Left lung (tissue), 4 donors: ENCODE measurements at regions not wholly inside any gene's neighbourhood (a gene's known extent, or its start where the extent isn't known, plus 50 kb on each side); places are given as distances from the start of the nearest gene placed in this dataset.

Experiments used
- ATAC-seq: fragments of 200-7000 bp; cut with Tn5 transposase; one replicate; pipeline ENCODE4 v1.9.1; 2020; ENCODE audit warnings: moderate library complexity
- DNase-seq, 4 donors: peaks; one replicate each; pipeline ENCODE4 v3.0.0-alpha.2; 2013 to 2020
- H3K27ac ChIP-seq, 2 donors: fragments of 200-600 bp; sonication (generic) in 1 of 2; one replicate each; pipeline versions ENCODE4 v1.5.0 to v1.8.0; 2020 to 2021
- H3K27me3 ChIP-seq, 2 donors: fragments of 200-600 bp; sonication (generic) in 1 of 2; one replicate each; pipeline versions ENCODE4 v1.5.0 to v1.8.0; 2020 to 2021
- H3K36me3 ChIP-seq, 2 donors: fragments of 200-600 bp; sonication (generic) in 1 of 2; one replicate each; pipeline versions ENCODE4 v1.5.0 to v1.8.0; 2020 to 2021
- H3K4me1 ChIP-seq, 2 donors: fragments of 200-600 bp; one replicate each; pipeline ENCODE4 v1.8.0; 2021
- H3K4me3 ChIP-seq, 2 donors: fragments of 200-600 bp; sonication (generic) in 1 of 2; one replicate each; pipeline versions ENCODE4 v1.5.0 to v1.8.0; 2020 to 2021; ENCODE audit warnings: mild to moderate bottlenecking in 1 of 2
- H3K9me3 ChIP-seq, 2 donors: fragments of 200-600 bp; sonication (generic) in 1 of 2; one replicate each; pipeline versions ENCODE4 v1.5.0 to v1.8.0; 2020 to 2021
- intact Hi-C, 2 donors: fragments of 100-400 bp; cut with DNase I; formaldehyde crosslinking; loops; one replicate each; pipeline versions ENCODE4 v1.11.2 to v1.14.2; 2022
- TF ChIP-seq, protein P1 (sequence below), 2 donors: fragments of 200-600 bp; sonication (generic) in 1 of 2; IDR thresholded peaks; one replicate each; pipeline versions ENCODE4 v1.5.0 to v1.8.0; 2021; ENCODE audit warnings: antibody characterized with exemption in 2 of 2
- donor health status: DM: no; HTN: yes; CAD: no.
- donor health status: DM: no; HTN: no; CAD: no.

DNA sequence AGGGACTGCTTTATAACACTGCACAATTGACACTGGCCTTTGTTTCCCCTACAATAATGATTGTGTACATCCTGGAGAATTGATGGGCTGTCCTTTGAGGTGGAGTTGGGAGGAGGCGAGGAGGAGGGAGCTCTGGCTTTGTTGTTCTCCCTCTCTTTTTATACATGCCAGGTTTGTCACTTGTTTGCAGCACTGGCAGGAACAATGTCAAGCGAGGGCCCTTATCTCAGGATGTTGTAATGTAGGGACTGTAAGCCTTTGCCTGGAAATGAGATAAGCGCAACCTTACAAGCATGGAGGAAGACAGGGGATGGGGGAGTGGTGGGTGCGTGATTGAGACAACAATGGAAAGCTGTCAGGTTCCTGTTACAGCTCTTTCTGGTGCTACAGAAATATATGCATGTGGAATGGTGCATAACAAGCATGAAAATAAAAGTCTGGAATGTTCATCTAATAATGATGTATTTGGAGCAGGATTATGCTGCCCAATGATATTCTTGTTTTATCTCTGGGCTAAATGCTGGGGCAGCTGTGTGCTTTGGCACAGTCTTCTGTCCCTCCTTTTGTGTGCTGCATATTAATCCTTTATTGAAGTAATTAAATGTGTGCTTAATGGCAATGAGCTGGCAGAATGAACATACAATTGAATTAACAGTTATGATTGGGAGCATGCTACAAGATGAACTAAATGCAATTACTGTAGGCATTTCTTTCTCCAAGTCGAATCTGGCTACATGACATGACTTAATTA is 294.4 kb downstream of the GPAT3 start:
- TF ChIP-seq, protein P1, sequence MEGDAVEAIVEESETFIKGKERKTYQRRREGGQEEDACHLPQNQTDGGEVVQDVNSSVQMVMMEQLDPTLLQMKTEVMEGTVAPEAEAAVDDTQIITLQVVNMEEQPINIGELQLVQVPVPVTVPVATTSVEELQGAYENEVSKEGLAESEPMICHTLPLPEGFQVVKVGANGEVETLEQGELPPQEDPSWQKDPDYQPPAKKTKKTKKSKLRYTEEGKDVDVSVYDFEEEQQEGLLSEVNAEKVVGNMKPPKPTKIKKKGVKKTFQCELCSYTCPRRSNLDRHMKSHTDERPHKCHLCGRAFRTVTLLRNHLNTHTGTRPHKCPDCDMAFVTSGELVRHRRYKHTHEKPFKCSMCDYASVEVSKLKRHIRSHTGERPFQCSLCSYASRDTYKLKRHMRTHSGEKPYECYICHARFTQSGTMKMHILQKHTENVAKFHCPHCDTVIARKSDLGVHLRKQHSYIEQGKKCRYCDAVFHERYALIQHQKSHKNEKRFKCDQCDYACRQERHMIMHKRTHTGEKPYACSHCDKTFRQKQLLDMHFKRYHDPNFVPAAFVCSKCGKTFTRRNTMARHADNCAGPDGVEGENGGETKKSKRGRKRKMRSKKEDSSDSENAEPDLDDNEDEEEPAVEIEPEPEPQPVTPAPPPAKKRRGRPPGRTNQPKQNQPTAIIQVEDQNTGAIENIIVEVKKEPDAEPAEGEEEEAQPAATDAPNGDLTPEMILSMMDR (IDR thresholded peaks at IDR 0.05) = no peak
- ATAC-seq (no peak), DNase-seq (no peak)
- intact Hi-C loops = no loop called here
- Histone ChIP-seq H3K4me1 (no peaks in the 10 kb centered on the region), H3K4me3 (no peak overlapping the region), H3K36me3 (no peaks in the 10 kb centered on the region), H3K27me3 (no peaks in the 10 kb centered on the region), H3K27ac (no peak overlapping the region), H3K9me3 (peaks cover 0 to 5% of the 10 kb centered on the region in 2 donors)

DNA sequence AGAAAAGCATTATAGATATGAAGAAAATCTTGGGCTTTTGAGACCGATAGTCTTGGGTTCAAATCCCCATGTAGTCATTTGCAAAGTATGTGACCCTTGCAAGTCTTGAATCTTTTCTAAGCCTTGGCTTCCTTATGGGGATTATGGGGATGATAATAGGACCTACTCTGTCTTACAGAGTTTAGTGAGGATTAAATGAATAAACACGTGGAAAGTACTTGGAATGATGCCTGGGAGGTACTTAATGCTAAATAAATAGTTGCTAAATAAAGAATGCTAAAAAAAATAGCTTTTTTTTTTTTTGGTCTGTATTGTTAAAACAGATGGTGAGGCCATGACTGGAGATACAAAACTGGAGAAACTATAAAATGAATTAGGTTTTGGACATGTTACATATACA is 292.7 kb downstream of the GPAT3 start:
- H3K36me3 ChIP-seq = no peaks in the 10 kb centered on the region
- ATAC-seq = no peak

DNA sequence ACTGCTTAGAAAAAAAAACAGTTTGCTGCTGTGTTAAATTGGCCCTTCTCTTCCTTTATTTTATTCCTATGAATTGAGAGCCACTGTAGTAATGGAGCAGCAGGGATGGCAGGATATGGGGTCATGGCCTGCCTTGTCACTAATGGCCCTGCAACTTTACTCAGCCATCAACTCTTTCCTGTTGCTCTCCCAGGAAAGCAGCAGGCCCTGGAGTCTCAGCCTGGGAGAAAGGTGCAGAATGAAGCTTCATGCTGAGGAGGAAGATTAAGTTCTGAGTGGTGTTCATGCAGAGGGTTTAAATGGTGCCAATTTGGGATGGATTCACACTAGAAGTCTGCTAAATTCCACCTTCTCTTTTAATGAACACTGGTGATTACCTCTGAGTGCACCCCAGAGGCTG is 285.6 kb downstream of the GPAT3 start:
- intact Hi-C loops = no loop called here
- H3K4me3 ChIP-seq = no peak overlapping the region
- no peak for ATAC-seq
- H3K27ac ChIP-seq = no peak overlapping the region
- peaks cover 0 to 41% of the 10 kb centered on the region in 2 donors for H3K9me3 ChIP-seq
- H3K36me3 ChIP-seq = no peaks in the 10 kb centered on the region
- no peaks in the 10 kb centered on the region for H3K27me3 ChIP-seq
- TF ChIP-seq, protein P1 (IDR thresholded peaks at IDR 0.05) = no peak
- no peak for DNase-seq
- no peaks in the 10 kb centered on the region for H3K4me1 ChIP-seq

More for the DNA sequence above, 292.7 kb downstream of the GPAT3 start:
- TF ChIP-seq, protein P1 (IDR thresholded peaks at IDR 0.05) = no peak
- H3K27ac ChIP-seq = no peak overlapping the region
- DNase-seq = no peak
- no peaks in the 10 kb centered on the region for H3K27me3 ChIP-seq
- no peak overlapping the region for H3K4me3 ChIP-seq
- peaks cover 0 to 8% of the 10 kb centered on the region in 2 donors for H3K9me3 ChIP-seq
- intact Hi-C loops = no loop called here
- H3K4me1 ChIP-seq = no peaks in the 10 kb centered on the region

DNA sequence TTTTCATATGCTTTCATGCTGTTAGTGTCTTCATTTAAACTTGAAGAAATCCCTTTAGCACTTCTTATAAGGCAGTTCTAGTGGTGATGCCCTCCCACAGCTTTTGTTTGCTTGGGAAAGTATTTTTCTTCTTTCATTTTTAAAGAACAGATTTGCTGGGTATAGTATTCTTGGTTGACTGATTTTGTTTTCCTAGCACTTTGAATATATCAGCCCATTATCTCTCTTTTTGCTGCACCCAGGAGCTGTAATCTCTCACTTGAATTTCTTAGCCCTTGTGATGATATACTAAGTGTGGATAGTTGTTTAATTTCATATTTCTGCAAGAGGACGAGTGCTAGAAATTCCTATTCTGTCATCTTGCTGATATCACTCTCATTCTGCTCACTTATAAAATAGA is 283.7 kb downstream of the GPAT3 start:
- Histone ChIP-seq H3K36me3 (no peaks in the 10 kb centered on the region), H3K27ac (no peak overlapping the region), H3K4me3 (no peak overlapping the region), H3K27me3 (no peaks in the 10 kb centered on the region), H3K9me3 (peaks cover 0 to 34% of the 10 kb centered on the region in 2 donors), H3K4me1 (no peaks in the 10 kb centered on the region)
- ATAC-seq (no peak), DNase-seq (no peak)
- TF ChIP-seq, protein P1 (IDR thresholded peaks at IDR 0.05) = no peak
- intact Hi-C loops = no loop called here

DNA sequence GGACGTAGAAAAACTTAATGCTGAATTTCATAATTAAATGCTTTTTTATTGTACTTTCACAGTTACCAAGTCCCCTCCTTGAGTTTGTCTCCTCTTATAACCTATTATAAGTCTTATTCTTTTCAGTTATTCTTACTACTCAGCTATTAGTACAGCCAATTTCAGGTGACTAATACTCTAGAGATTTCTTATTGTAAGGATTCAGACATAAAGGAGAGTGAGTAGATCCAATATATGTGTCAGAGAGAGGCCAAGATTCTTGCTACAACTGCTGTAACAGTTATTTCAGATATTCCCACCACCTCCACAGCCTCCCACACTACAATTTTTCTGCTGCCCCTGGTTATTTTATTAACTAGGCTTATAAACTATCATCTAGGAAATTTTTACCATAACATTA is 274.5 kb downstream of the GPAT3 start:
- DNase-seq (no peak), ATAC-seq (no peak)
- Histone ChIP-seq H3K27ac (no peak overlapping the region), H3K4me3 (no peak overlapping the region), H3K27me3 (no peaks in the 10 kb centered on the region), H3K9me3 (no peaks in the 10 kb centered on the region), H3K36me3 (no peaks in the 10 kb centered on the region), H3K4me1 (no peaks in the 10 kb centered on the region)
- TF ChIP-seq, protein P1 (IDR thresholded peaks at IDR 0.05) = no peak
- intact Hi-C loops = no loop called here
